ENCODE measurements at regions not wholly inside any gene's neighbourhood (a gene's known extent, or its start where the extent isn't known, plus 50 kb on each side); places are given as distances from the start of the nearest gene placed in this dataset.

- H3K9me3 ChIP-seq = no peaks in the 10 kb centered on the region
- H3K27ac ChIP-seq = no peak overlapping the region
- WGBS, 2 donors (ENCODE audit: low coverage in 1 of 2) = 33 to 50% methylated on average over 1 of the region's 1 CpG
- TF ChIP-seq POLR2AphosphoS5 (IDR thresholded peaks at IDR 0.05) = no peak
- TF ChIP-seq EP300 (IDR thresholded peaks at IDR 0.05; ENCODE audit: low read depth) = no peak
- TF ChIP-seq CTCF (IDR thresholded peaks at IDR 0.05) = no peak
- TF ChIP-seq POLR2A (IDR thresholded peaks at IDR 0.05) = no peak
- H3K4me3 ChIP-seq = no peak overlapping the region
- peaks cover 0 to 9% (median 3%) of the 10 kb centered on the region in 4 donors for H3K4me1 ChIP-seq
- no peaks in the 10 kb centered on the region for H3K36me3 ChIP-seq
- in situ Hi-C loops (cut with MboI; ENCODE audit: low pct_ligation_motif_present in 1 of 4, low pct_unique_long_range_greater_than_20kb in 1 of 4, low sequenced_read_pairs in 3 of 4) (no loop called here), intact Hi-C loops (cut with DNase I; ENCODE audit: low total_unique reads) (no loop called here)
- no peak for DNase-seq
- no peaks in the 10 kb centered on the region for H3K27me3 ChIP-seq
These were observed 224.8 kb downstream of the C12orf50 start for GRCh38 chr12:87804386-87804785.

- WGBS, 2 donors (ENCODE audit: low coverage in 1 of 2) = 60 to 68% methylated on average over 1 of the region's 1 CpG
- Histone ChIP-seq H3K27ac (no peak overlapping the region), H3K4me3 (no peak overlapping the region), H3K36me3 (no peaks in the 10 kb centered on the region), H3K27me3 (no peaks in the 10 kb centered on the region), H3K4me1 (peaks cover 0 to 9% (median 3%) of the 10 kb centered on the region in 4 donors), H3K9me3 (no peaks in the 10 kb centered on the region)
- in situ Hi-C loops (cut with MboI; ENCODE audit: low pct_ligation_motif_present in 1 of 4, low pct_unique_long_range_greater_than_20kb in 1 of 4, low sequenced_read_pairs in 3 of 4) (no loop called here), intact Hi-C loops (cut with DNase I; ENCODE audit: low total_unique reads) (no loop called here)
- DNase-seq = no peak
- TF ChIP-seq POLR2A (IDR thresholded peaks at IDR 0.05) = no peak
- no peak for TF ChIP-seq EP300 (IDR thresholded peaks at IDR 0.05; ENCODE audit: low read depth)
- no peak for TF ChIP-seq CTCF (IDR thresholded peaks at IDR 0.05)
- no peak for TF ChIP-seq POLR2AphosphoS5 (IDR thresholded peaks at IDR 0.05)
These were observed 226.5 kb downstream of the C12orf50 start for GRCh38 chr12:87802721-87803011.

GRCh38 chr12:87801860-87802720 is 227.1 kb downstream of the C12orf50 start:
- WGBS, 2 donors (ENCODE audit: low coverage in 1 of 2) = 41 to 45% methylated on average over 3 to 4 of the region's 4 CpGs
- in situ Hi-C loops (cut with MboI; ENCODE audit: low pct_ligation_motif_present in 1 of 4, low pct_unique_long_range_greater_than_20kb in 1 of 4, low sequenced_read_pairs in 3 of 4) = no loop called here
- TF ChIP-seq EP300 (IDR thresholded peaks at IDR 0.05; ENCODE audit: low read depth) (no peak), POLR2AphosphoS5 (IDR thresholded peaks at IDR 0.05) (no peak), POLR2A (IDR thresholded peaks at IDR 0.05) (no peak), CTCF (IDR thresholded peaks at IDR 0.05) (no peak)
- H3K27me3 ChIP-seq = no peaks in the 10 kb centered on the region
- H3K27ac ChIP-seq = no peak overlapping the region
- no peak overlapping the region for H3K4me3 ChIP-seq
- intact Hi-C loops (cut with DNase I; ENCODE audit: low total_unique reads) = no loop called here
- peaks cover 0 to 9% (median 3%) of the 10 kb centered on the region in 4 donors for H3K4me1 ChIP-seq
- H3K9me3 ChIP-seq = no peaks in the 10 kb centered on the region
- H3K36me3 ChIP-seq = no peaks in the 10 kb centered on the region
- no peak for DNase-seq

GRCh38 chr12:87796961-87797516 is 232.2 kb downstream of the C12orf50 start:
- TF ChIP-seq EP300 (IDR thresholded peaks at IDR 0.05; ENCODE audit: low read depth) (no peak), POLR2A (IDR thresholded peaks at IDR 0.05) (no peak), CTCF (IDR thresholded peaks at IDR 0.05) (no peak), POLR2AphosphoS5 (IDR thresholded peaks at IDR 0.05) (no peak)
- Histone ChIP-seq H3K27ac (no peak overlapping the region), H3K27me3 (no peaks in the 10 kb centered on the region), H3K36me3 (no peaks in the 10 kb centered on the region), H3K4me3 (no peak overlapping the region), H3K4me1 (peaks cover 0 to 3% (median under 1%) of the 10 kb centered on the region in 4 donors), H3K9me3 (no peaks in the 10 kb centered on the region)
- intact Hi-C loops (cut with DNase I; ENCODE audit: low total_unique reads) = no loop called here
- 31 to 42% methylated on average over 1 of the region's 1 CpG for WGBS, 2 donors (ENCODE audit: low coverage in 1 of 2)
- no peak for DNase-seq
- in situ Hi-C loops (cut with MboI; ENCODE audit: low pct_ligation_motif_present in 1 of 4, low pct_unique_long_range_greater_than_20kb in 1 of 4, low sequenced_read_pairs in 3 of 4) = no loop called here

All from transverse colon (tissue), 4 donors.